ENCODE measurements at regions not wholly inside any gene's neighbourhood (a gene's known extent, or its start where the extent isn't known, plus 50 kb on each side); places are given as distances from the start of the nearest gene placed in this dataset.

DNA sequence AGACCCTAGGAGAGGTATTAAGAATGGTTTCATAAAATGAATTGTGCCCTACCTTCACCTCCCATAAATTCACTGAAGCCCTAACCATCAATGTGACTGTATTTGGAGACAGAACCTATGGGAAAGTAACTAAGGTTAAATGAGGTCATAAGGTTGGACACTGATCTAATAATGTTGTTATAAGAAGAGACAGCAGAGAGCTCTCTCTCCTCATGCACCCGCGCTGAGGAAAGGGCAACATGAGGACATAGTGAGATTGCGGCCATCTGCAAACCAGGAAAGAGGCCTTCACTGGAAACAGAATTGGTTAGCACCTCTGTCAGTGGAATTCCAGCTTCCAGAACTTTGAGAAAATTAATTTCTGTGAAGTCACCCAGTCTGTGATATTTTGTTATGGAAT is 1396.1 kb upstream of the MIR17HG start:
- H3K27me3 ChIP-seq, result no peaks in the 10 kb centered on the region
- H3K4me3 ChIP-seq, result no peak overlapping the region
- H3K9me3 ChIP-seq (ENCODE audit: low read depth), result no peaks in the 10 kb centered on the region
- Mint-ChIP-seq H3K9me3 (peaks cover 13% of the 10 kb centered on the region), H3K36me3 (no peaks in the 10 kb centered on the region), H3K27ac (no peak overlapping the region), H3K4me1 (no peaks in the 10 kb centered on the region), H3K27me3 (ENCODE audit: insufficient read depth, low read depth) (no peaks in the 10 kb centered on the region), H3K4me3 (no peak overlapping the region)
- H3K4me2 ChIP-seq, result no peak overlapping the region
- TF ChIP-seq EZH2 (IDR thresholded peaks at IDR 0.05) (no peak), EZH2phosphoT487 (IDR thresholded peaks at IDR 0.05) (no peak)
- TF ChIP-seq, protein P1, sequence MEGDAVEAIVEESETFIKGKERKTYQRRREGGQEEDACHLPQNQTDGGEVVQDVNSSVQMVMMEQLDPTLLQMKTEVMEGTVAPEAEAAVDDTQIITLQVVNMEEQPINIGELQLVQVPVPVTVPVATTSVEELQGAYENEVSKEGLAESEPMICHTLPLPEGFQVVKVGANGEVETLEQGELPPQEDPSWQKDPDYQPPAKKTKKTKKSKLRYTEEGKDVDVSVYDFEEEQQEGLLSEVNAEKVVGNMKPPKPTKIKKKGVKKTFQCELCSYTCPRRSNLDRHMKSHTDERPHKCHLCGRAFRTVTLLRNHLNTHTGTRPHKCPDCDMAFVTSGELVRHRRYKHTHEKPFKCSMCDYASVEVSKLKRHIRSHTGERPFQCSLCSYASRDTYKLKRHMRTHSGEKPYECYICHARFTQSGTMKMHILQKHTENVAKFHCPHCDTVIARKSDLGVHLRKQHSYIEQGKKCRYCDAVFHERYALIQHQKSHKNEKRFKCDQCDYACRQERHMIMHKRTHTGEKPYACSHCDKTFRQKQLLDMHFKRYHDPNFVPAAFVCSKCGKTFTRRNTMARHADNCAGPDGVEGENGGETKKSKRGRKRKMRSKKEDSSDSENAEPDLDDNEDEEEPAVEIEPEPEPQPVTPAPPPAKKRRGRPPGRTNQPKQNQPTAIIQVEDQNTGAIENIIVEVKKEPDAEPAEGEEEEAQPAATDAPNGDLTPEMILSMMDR (IDR thresholded peaks at IDR 0.05), result no peak
- no peak overlapping the region for H2AFZ ChIP-seq (replicated peaks)
- H3F3A ChIP-seq (ENCODE audit: low read depth), result no peaks in the 10 kb centered on the region
- DNase-seq (ENCODE audit: low spot score), result peak; percentile 28
- H3K36me3 ChIP-seq, result no peaks in the 10 kb centered on the region
- no peak overlapping the region for H3K27ac ChIP-seq
- no peaks in the 10 kb centered on the region for H3K79me2 ChIP-seq (ENCODE audit: low read depth)
- H3K4me1 ChIP-seq, result no peaks in the 10 kb centered on the region
- H4K20me1 ChIP-seq (ENCODE audit: low read depth), result no peaks in the 10 kb centered on the region
- no peak overlapping the region for H3K9ac ChIP-seq

DNA sequence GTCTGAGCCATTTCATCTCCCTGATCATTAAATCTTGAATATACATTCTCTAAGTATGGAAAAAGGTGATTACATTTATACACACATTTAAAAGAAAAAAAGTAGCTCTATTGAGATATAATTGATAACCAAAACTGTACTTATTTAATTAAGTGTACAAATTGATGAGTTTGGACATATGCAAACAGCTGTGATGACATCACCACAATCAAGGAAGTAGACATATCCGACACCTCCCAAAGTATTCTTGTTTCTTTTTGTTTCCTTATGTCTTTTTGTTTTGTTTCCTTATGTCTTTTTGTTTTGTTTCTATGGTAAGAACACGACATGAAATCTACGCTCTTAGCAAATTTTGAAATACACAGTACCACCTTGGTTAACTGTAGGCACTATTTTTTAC is 1393.9 kb upstream of the MIR17HG start:
- no peaks in the 10 kb centered on the region for H3K36me3 ChIP-seq
- H3K36me3 Mint-ChIP-seq, result no peaks in the 10 kb centered on the region
- DNase-seq (ENCODE audit: low spot score), result no peak
- no peaks in the 10 kb centered on the region for H3K27me3 Mint-ChIP-seq (ENCODE audit: insufficient read depth, low read depth)
- no peaks in the 10 kb centered on the region for H4K20me1 ChIP-seq (ENCODE audit: low read depth)
- H3K79me2 ChIP-seq (ENCODE audit: low read depth), result no peaks in the 10 kb centered on the region
- no peak overlapping the region for H3K4me2 ChIP-seq
- no peak overlapping the region for H2AFZ ChIP-seq (replicated peaks)
- no peak overlapping the region for H3K9ac ChIP-seq
- H3K27me3 ChIP-seq, result no peaks in the 10 kb centered on the region
- no peaks in the 10 kb centered on the region for H3F3A ChIP-seq (ENCODE audit: low read depth)
- no peaks in the 10 kb centered on the region for H3K4me1 ChIP-seq
- no peaks in the 10 kb centered on the region for H3K9me3 ChIP-seq (ENCODE audit: low read depth)
- TF ChIP-seq EZH2phosphoT487 (IDR thresholded peaks at IDR 0.05) (no peak), EZH2 (IDR thresholded peaks at IDR 0.05) (no peak)
- TF ChIP-seq, protein P1 (IDR thresholded peaks at IDR 0.05), result no peak
- H3K4me3 ChIP-seq, result no peak overlapping the region
- H3K4me3 Mint-ChIP-seq, result no peak overlapping the region
- no peak overlapping the region for H3K27ac ChIP-seq
- H3K9me3 Mint-ChIP-seq, result peaks cover 6% of the 10 kb centered on the region
- H3K4me1 Mint-ChIP-seq, result no peaks in the 10 kb centered on the region
- H3K27ac Mint-ChIP-seq, result no peak overlapping the region

DNA sequence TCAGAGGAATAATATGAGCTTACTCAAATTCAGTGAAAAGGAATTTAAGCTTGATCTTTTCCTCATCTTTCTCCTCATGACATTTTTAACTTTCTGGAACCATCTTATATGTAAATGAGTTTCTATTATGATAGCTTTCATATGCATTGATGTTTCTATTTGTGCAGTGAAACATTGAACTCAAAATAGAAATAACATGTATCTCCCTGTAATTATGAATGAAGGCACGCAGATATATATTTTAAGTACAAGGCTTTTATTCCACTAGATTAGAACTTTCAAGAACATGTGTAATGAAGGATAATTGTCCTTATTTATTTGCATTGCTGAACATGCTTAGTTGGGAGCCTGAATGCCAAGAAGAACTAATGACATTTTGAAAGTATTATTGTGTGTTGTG is 1391.7 kb upstream of the MIR17HG start:
- peaks cover 6% of the 10 kb centered on the region for H3K9me3 Mint-ChIP-seq
- Histone ChIP-seq H3K79me2 (ENCODE audit: low read depth) (no peaks in the 10 kb centered on the region), H3K4me3 (no peak overlapping the region), H3K27me3 (no peaks in the 10 kb centered on the region), H3K9ac (no peak overlapping the region), H3K4me1 (no peaks in the 10 kb centered on the region), H3K36me3 (no peaks in the 10 kb centered on the region), H3K4me2 (no peak overlapping the region), H3K9me3 (ENCODE audit: low read depth) (no peaks in the 10 kb centered on the region), H3K27ac (no peak overlapping the region), H2AFZ (replicated peaks) (no peak overlapping the region), H4K20me1 (ENCODE audit: low read depth) (no peaks in the 10 kb centered on the region), H3F3A (ENCODE audit: low read depth) (no peaks in the 10 kb centered on the region)
- TF ChIP-seq EZH2phosphoT487 (IDR thresholded peaks at IDR 0.05), result no peak
- TF ChIP-seq EZH2 (IDR thresholded peaks at IDR 0.05), result no peak
- TF ChIP-seq, protein P1 (IDR thresholded peaks at IDR 0.05), result no peak
- no peaks in the 10 kb centered on the region for H3K36me3 Mint-ChIP-seq
- no peak for DNase-seq (ENCODE audit: low spot score)
- no peak overlapping the region for H3K4me3 Mint-ChIP-seq
- H3K27me3 Mint-ChIP-seq (ENCODE audit: insufficient read depth, low read depth), result no peaks in the 10 kb centered on the region
- no peaks in the 10 kb centered on the region for H3K4me1 Mint-ChIP-seq
- no peak overlapping the region for H3K27ac Mint-ChIP-seq

Measured in neural progenitor cell (in vitro differentiated cells).